GM18873 (cell line): ENCODE measurements at regions not wholly inside any gene's neighbourhood (a gene's known extent, or its start where the extent isn't known, plus 50 kb on each side); places are given as distances from the start of the nearest gene placed in this dataset.

ENCODE experiments used
- ATAC-seq: cut with Tn5 transposase; IDR thresholded peaks from one replicate; pipeline ENCODE4 v1.9.1; 2021; ENCODE audit warnings: mild to moderate bottlenecking, moderate library complexity, moderate number of reproducible peaks; ENCODE audit not compliant: unreplicated experiment, low FRiP score

DNA sequence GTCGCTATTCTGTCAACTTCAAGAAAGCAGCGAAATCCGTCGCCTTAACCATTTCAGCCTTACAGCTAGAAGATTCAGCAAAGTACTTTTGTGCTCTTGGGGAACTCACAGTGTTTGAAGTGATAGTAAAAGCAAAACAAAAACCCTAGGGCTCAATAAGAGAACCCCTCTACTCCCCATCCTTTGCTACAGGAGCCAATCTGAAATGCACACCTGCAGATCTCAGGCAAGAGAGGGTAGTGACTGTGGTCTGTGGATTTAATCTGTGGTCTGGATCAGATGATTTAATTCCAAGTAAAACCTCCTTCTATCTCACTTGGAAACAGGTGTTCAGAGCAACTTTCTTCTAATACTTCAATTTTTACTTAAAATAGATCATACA lies 422.9 kb upstream of the OR4E1 start:
- ATAC-seq = peak; percentile 59

DNA sequence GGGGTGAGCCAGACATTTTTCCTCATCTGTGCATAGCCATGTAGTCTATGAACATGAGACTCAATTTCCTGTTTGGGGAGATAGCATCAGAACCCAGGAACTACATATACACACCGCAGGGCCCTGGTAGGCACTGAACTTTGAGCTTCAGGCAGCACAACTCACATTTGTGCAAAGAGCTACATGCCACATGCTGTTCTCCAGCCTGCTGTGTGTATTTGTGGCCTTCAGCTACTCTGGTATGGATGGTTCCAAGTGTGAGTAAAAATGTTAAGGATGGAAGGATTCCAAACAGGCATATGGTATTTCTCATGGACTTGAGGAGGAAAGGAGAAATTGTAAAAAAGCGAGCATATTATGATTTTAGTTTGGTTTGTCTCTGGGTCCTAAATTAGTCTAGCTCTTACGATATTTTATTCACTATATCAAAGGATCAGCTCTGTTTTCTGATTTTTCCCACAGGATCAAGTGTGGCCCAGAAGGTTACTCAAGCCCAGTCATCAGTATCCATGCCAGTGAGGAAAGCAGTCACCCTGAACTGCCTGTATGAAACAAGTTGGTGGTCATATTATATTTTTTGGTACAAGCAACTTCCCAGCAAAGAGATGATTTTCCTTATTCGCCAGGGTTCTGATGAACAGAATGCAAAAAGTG lies 422.4 kb upstream of the OR4E1 start:
- no peak for ATAC-seq

DNA sequence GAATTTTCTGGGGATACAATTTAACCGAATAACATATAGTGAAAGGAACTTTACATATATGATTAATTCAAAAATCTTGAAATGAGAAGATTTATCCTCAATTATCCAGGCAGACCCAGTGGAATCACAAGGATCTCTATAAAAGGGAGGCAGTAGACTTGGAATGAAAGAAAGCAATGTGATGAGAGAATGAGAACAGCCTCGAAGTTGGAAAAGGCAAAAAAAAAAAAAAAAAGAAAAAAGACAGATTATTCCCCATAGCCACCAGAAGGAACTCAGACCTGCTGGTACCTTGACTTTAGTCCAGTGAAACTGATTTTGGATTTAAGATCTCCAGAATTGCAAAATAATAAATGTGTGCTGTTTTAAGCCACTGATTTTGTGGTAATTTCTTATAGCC lies 416.3 kb upstream of the OR4E1 start:
- ATAC-seq = no peak

DNA sequence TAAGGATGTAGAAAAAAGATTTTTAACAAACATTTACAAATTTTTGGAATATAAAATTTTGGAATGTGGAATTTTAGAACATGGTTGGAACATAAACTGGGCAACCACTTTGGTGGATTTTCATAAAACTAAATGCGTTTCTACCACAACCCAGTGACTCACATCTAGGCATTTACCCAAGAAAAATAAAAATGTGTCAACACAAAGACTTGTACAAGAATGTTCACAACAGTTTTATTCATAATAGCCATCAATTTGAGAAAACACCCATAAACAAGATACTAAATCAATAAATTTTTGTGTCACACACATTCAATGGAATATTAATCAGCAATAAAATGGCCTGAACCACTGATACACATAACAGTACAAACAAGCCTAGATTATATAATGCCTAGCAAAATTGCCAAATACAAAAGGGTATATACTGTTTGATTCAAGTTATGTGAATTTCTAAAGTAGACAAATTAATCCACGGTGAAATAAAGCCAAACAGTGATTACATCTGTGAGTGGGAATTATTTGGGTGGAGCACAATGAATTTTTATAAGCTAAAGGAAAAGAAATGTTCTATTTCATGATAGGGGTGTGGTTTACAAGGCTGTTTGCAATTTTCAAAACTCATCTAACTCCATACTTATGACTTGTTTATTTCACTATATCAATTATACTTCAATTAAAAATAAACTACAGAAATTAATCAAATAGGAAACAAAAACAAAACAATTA lies 415.2 kb upstream of the OR4E1 start:
- no peak for ATAC-seq

DNA sequence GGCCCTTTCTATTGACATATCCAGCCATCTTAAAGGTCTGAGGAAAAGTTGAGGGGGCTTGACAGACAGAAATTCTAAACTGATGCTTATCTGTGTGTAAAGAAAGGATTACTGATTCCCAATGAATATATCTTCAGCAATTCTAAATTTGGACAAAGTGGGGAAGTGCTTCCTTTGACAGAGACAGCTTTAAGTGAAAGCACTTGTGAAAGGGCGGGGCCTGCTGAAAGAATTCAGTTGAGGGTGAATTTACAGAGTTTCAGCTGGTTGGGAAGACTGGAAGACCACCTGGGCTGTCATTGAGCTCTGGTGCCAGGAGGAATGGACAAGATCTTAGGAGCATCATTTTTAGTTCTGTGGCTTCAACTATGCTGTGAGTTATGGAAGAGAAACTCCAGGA lies 412.5 kb upstream of the OR4E1 start:
- ATAC-seq = no peak

DNA sequence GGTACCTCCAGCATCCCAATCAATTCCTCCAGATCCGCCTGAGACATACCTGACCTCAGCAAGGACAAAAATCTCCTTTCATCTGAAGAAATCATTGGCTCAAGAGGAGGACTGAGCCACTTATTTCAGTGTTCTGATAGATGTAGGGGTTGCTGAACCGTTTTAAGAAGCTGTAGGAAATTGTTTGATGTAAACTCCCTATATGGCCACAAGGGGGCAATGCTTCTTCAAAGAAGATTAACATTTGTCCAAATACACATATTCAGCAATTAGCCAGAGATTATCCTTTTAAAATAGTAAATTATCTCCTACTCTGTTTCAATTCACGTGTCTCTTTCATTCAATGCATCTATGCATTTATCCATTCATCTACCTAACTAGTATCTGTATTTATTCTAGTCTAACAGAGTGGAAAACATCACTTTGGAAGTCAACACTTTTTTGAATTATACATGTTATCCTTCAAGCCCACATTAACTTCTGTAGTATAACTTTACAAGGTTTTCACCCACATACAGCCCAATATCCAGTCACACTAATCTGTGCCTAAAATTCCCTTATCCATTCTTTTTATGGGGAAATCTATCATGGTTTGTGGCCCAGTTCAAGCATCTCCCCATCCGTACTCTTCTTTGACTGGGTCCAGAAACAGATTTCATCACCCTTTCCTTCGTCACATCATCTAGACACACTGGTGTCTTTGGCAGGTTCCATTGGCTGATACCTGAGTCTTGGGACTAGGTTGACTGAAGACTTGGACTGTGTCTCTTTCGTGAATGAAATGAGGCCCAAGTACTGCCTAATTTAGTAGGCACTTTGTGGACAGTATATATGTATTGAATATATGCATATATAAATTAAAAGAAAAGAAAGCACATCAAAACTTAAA lies 411.0 kb upstream of the OR4E1 start:
- ATAC-seq = no peak

DNA sequence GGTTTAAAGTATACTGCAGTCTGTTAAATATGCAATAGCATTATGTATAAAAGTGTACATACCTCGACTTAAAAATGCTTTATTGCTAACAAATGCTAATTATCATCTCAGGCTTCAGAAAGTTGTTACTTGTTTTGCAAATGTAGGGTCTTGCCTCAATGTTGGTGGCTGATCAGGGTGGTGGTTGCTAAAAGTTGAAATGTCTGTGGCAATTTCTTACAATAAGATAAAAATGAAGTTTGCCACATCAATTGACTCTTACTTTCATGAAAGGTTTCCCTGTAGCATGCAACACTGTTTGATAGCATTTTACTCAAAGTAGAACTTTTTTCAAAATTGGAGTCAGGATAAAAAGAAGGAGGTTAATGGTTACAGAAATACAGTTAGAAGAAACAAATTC lies 407.7 kb upstream of the OR4E1 start:
- ATAC-seq = no peak

DNA sequence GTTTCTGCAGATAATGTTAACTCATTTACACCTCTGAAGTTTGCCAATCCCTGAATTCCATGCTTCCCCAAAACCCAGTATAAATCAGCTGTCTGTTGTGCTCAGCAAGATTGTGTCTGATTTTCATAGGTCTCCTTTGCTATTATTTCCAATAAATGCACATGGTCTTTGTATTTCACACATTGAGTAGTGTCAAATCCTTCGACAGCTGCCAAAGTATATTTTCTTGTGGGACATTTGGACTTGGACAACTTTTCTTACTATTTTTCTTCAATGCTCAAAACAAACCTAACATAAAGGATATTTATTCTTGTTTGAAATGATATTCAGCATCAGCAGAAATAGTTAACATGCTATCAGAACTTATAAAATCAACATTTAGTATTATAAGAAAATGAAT lies 406.1 kb upstream of the OR4E1 start:
- no peak for ATAC-seq

DNA sequence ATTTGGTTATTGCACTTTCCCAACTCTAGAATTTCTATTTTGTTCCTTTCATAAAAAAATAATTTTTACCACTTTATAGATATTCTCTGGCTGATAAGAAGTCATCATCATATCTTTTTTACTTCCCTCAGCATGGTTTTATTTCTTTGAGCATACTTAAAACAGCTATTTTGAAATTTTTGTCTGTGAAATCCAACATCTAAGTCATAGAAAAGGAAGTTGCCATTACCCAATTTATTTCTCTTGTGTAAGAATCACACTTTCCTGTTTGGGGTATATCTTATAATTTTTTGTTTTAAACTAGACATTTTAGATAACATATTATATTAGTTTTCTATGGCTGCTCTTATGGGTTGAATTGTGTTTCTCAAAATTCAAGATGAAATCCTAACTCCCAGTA lies 400.2 kb upstream of the OR4E1 start:
- no peak for ATAC-seq

DNA sequence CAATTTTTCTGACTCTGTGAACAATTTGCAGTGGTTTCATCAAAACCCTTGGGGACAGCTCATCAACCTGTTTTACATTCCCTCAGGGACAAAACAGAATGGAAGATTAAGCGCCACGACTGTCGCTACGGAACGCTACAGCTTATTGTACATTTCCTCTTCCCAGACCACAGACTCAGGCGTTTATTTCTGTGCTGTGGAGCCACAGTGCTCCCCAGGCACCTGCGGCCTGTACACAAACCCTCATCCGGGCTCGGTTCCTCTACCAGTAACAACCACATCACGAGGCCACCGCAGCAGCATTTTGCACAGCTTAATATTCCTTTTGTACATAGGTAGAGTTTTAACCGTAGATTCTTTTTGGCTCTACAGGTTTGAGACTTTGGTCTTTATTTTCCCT lies 397.4 kb upstream of the OR4E1 start:
- ATAC-seq = peak; percentile 85

DNA sequence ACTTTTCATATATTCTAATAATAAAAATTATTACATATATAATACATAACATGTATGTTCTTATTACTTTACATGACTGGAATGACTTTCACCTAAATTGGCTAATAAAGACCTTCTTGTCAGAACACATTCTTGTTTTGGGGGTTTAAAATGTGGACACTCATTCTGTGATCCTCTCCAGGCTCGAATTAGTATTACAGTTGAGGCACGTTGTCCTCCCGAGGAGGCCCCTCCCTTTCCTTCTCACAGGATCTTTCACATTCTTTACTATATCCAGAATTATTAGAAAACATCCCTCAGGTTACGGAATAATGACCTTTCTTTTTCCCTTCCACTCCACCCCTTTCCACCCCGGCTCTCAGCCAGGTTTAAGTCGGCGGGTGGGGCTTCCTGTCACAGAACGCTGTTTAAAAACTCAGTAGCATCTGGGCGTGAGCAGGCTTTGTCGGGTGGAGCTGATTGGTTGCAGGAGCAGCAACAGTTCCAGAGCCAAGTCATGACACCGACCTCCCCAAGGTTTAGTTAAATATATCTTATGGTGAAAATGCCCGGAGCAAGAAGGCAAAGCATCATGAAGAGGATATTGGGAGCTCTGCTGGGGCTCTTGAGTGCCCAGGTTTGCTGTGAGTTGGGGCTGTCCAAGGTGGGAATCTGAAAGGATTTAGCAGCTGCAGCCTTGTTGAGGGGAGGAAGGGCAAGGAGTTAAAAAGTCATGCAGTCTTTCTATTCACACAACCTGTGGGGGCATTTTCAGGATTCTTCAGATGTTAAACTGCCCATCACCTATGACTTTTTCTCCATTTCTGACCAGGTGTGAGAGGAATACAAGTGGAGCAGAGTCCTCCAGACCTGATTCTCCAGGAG lies 396.7 kb upstream of the OR4E1 start:
- peak; percentile 60 for ATAC-seq

DNA sequence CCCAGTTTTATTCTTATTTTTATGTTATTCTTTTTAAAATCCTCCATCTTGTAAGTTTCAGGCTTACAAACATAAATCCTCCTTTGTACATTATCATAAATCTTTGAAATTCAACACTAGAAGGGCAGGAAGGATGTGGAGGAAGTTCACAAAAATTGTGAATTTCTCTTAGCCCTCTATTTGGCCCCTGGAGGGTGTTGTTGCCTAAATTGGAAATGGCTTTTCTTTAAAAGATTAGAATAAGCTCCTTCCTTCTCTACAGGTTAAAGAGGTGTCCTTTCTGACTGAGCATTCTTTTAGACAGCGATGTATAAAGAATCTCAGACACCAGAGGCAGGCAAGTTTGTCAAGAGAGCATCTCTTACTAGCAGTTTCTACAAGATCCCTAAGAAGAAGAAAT lies 391.7 kb upstream of the OR4E1 start:
- no peak for ATAC-seq

DNA sequence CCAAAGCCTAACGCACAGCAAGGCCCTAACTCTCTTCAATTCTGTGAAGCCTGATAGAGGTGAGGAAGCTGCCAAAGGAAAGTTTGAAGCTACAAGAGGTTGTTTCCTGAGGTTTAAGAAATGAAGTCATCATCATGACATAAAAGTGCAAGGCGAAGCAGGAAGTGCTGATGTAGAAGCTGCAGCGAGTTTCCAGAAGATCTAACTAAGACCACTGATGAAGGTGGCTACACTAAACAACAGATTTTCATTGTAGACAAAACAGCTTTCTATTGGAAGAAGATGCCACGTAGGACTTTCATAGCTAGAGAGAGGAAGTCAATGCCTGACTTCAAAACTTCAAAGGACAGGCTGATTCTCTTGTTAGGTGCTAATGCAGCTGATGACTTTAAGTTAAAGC lies 385.6 kb upstream of the OR4E1 start:
- ATAC-seq = no peak

DNA sequence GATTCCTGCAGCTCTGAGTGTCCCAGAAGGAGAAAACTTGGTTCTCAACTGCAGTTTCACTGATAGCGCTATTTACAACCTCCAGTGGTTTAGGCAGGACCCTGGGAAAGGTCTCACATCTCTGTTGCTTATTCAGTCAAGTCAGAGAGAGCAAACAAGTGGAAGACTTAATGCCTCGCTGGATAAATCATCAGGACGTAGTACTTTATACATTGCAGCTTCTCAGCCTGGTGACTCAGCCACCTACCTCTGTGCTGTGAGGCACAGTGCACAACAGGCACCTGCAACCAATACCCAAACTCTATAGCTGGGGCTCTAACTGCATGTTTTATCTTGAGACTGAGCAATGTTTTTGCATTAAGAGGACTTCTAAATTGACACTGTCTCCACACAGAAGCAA lies 379.2 kb upstream of the OR4E1 start:
- no peak for ATAC-seq

DNA sequence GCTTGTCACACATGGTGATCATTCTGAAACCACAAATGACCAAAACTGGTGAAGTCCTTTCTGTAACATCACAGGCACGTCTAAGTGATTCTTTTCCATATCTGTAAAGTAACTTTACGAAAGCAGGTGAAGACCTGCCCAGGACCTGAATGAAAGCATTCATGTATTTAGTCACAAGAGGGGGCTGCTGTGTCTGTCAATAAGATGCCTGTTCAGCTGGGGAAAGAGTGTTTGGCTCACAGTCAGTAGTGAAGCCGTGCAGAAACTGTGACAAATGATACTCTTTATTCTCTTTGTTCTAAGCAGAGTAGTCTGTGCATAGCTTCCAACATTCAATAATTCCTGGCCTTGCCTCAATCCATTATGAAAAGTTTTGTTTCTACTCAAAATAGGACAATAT lies 373.5 kb upstream of the OR4E1 start:
- ATAC-seq = no peak

DNA sequence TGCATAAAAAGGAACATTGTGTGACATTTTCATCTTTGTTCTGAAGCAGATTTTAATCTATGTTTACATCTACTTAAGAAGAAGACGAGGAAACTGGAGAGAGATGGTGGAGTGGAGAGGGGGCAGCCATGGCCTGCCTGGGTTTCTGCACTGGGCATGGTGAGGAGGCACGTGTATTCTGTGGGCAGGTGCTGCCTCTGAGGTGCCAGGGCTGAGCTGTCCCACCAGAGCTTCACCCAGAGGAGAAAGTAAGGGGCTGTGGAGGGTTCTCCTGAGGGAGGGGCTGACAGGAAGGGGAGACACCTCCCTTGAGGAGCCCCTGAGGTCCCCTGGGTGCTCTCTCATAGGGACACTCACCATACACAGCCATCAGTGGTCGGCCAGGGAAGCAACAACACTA lies 372.4 kb upstream of the OR4E1 start:
- no peak for ATAC-seq

DNA sequence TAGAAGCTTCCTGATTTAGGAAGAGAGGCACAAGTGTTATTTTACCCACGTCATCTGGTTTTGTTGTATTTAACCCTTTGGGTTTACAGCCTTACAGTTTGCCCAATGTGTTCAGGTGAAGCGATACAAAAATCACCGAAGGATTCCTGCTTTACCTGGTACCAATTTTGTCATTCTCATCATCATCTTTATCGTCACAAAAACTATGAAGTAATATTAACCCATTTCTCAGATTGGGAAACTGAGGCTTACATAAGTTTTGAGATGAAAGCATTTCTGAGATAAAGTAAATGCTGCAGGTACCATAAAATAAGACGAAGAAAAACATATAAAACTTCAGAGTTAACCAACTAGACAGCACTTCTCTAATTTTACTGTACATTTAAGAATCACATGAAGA lies 370.6 kb upstream of the OR4E1 start:
- no peak for ATAC-seq

DNA sequence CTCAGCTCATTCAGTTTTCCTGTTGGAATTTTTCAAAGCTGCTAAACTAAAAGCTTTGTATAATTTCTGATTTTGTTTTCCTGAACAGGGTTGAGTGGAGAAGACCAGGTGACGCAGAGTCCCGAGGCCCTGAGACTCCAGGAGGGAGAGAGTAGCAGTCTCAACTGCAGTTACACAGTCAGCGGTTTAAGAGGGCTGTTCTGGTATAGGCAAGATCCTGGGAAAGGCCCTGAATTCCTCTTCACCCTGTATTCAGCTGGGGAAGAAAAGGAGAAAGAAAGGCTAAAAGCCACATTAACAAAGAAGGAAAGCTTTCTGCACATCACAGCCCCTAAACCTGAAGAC lies 367.1 kb upstream of the OR4E1 start:
- ATAC-seq = no peak

DNA sequence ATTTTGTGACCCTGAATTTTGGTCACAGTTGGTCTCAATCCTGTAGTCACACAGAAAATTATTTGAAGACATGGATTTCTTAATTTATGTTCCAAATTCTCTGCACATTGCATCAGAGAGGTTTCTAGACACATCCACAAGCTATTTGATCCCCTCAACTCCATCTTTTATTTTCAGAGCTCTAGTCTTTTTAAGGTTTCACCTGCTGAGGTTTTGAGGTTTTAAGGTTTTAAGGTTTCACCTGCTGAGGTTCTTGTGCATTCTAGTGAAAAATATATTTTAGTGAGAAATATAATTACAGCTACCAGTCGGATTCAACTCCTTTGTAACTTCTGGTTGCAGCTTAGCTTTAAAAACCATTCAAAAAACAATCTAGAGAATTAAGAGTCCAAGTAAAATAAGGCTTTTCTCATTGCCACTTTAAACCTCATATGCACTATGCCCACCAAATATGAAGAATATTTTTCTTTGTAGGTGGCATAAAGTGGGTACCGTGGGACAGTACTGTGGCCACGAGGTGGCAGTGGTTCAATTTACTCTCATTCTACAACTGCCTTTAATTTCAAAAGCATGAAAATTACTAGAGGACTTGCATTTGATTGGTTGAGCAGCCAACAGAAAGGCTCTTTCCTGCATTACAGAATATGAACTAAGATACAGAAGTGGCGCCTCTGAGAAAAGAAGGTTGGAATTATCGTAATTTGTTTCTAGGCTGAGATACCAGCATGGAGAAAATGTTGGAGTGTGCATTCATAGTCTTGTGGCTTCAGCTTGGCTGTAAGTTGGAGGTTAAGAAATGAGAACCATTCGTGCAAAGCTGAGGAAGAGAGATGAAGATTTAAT lies 366.5 kb upstream of the OR4E1 start:
- ATAC-seq = no peak
